ENCODE measurements at regions not wholly inside any gene's neighbourhood (a gene's known extent, or its start where the extent isn't known, plus 50 kb on each side); places are given as distances from the start of the nearest gene placed in this dataset.

DNA sequence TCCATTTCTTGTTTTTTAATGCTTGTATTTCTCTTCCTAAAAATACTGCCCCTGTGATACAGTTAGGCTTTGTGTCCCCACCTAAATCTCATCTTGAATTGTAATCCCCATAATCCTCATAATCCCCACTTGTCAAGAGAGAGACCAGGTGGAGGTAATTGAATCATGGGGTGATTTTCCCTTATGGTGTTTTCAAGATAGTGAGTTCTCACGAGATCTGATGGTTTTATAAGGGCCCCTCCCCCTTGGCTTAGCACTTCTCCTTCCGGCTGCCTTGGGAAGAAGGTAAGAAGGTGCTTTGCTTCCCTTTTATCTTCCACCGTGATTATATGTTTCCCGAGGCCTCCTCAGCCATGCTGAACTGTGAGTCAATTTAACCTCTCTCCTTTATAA, 227.4 kb downstream of the MAN2A1 start:
- Mint-ChIP-seq H3K36me3 (ENCODE audit: insufficient read depth in 1 of 3, low read depth in 3 of 3) (no peaks in the 10 kb centered on the region; a peak in 1 of 7 replicates), H3K27me3 (ENCODE audit: low read depth) (no peaks in the 10 kb centered on the region; the same call in 1 of the 2 replicates), H3K27ac (no peak overlapping the region), H3K9me3 (no peaks in the 10 kb centered on the region), H3K4me1 (peaks cover 2% of the 10 kb centered on the region in 2 experiments; a peak in 3 of 4 replicates), H3K4me3 (no peak overlapping the region)
- no peak overlapping the region for H4K8ac ChIP-seq (replicated peaks; ENCODE audit: insufficient read length, low read depth, low read length)
- H3K9me3 ChIP-seq (ENCODE audit: control insufficient read depth, low read depth, low read length), result no peaks in the 10 kb centered on the region
- no peak overlapping the region for H3K23ac ChIP-seq (ENCODE audit: insufficient read length, low read depth, low read length)
- no peak overlapping the region for H3K18ac ChIP-seq (ENCODE audit: insufficient read length, low read depth, low read length)
- H3K23me2 ChIP-seq (ENCODE audit: insufficient read length, low read depth, low read length, poor library complexity, severe bottlenecking), result no peaks in the 10 kb centered on the region
- WGBS (ENCODE audit: extremely low coverage, insufficient read length, low lambda C conversion rate), result no CpG with 5 or more reads among the region's 4 CpGs
- H4K91ac ChIP-seq (ENCODE audit: insufficient read length, low read depth, low read length), result no peak overlapping the region
- no peaks in the 10 kb centered on the region for H3K79me2 ChIP-seq (ENCODE audit: insufficient read depth, low read length)
- H2BK5ac ChIP-seq (ENCODE audit: insufficient read length, low read length), result no peak overlapping the region
- H2AK5ac ChIP-seq (ENCODE audit: insufficient read length, low read length), result no peak overlapping the region
- H2BK15ac ChIP-seq (ENCODE audit: low read depth, low read length), result no peak overlapping the region
- H2AFZ ChIP-seq (ENCODE audit: low read length), result no peak overlapping the region
- no peaks in the 10 kb centered on the region for H3K4me1 ChIP-seq (ENCODE audit: insufficient read depth, low read length)
- H3K56ac ChIP-seq (ENCODE audit: insufficient read length, low read depth, low read length), result no peak overlapping the region
- H4K5ac ChIP-seq (ENCODE audit: insufficient read length, low read depth, low read length), result no peak overlapping the region
- H2BK120ac ChIP-seq (ENCODE audit: low read depth, low read length, poor library complexity, severe bottlenecking), result no peak overlapping the region
- no peak overlapping the region for H3T11ph ChIP-seq (ENCODE audit: low read length)
- H4K20me1 ChIP-seq (ENCODE audit: control insufficient read depth, insufficient read depth, insufficient read length), result no peaks in the 10 kb centered on the region
- H3K79me1 ChIP-seq (ENCODE audit: insufficient read depth, low read depth, low read length, poor library complexity, severe bottlenecking), result no peaks in the 10 kb centered on the region
- DNase-seq, result no peak
- H3K27me3 ChIP-seq (ENCODE audit: insufficient read depth, low read length), result no peaks in the 10 kb centered on the region
- TF ChIP-seq, protein P1, sequence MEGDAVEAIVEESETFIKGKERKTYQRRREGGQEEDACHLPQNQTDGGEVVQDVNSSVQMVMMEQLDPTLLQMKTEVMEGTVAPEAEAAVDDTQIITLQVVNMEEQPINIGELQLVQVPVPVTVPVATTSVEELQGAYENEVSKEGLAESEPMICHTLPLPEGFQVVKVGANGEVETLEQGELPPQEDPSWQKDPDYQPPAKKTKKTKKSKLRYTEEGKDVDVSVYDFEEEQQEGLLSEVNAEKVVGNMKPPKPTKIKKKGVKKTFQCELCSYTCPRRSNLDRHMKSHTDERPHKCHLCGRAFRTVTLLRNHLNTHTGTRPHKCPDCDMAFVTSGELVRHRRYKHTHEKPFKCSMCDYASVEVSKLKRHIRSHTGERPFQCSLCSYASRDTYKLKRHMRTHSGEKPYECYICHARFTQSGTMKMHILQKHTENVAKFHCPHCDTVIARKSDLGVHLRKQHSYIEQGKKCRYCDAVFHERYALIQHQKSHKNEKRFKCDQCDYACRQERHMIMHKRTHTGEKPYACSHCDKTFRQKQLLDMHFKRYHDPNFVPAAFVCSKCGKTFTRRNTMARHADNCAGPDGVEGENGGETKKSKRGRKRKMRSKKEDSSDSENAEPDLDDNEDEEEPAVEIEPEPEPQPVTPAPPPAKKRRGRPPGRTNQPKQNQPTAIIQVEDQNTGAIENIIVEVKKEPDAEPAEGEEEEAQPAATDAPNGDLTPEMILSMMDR (conservative IDR thresholded peaks at IDR 0.05), result no peak
- no peak overlapping the region for H3K4ac ChIP-seq (ENCODE audit: low read depth, low read length)
- no peak overlapping the region for H3K14ac ChIP-seq (ENCODE audit: insufficient read depth, low read length)
- H2BK12ac ChIP-seq (ENCODE audit: insufficient read length, low read depth, low read length), result no peak overlapping the region
- H3K9ac ChIP-seq (ENCODE audit: extremely low read depth, insufficient read length, low read length), result no peak overlapping the region
- no peak overlapping the region for H3K4me2 ChIP-seq (ENCODE audit: insufficient read depth, insufficient read length, low read length)
- H2BK20ac ChIP-seq (ENCODE audit: low read depth, low read length, poor library complexity, severe bottlenecking), result no peak overlapping the region
- no peak overlapping the region for H3K27ac ChIP-seq (ENCODE audit: insufficient read length, low read depth, low read length)

All from H9 (cell line).